Liver (tissue), 8 donors: ENCODE measurements at regions not wholly inside any gene's neighbourhood (a gene's known extent, or its start where the extent isn't known, plus 50 kb on each side); places are given as distances from the start of the nearest gene placed in this dataset.

Experiments used
- DNase-seq: peaks from one replicate; pipeline ENCODE4 v3.0.0-alpha.2; 2017; ENCODE audit warnings: low spot score
- H3K27ac ChIP-seq, 2 donors: one replicate each; pipeline ENCODE4 v1.7.0; 2013; ENCODE audit warnings: inconsistent platforms in 2 of 2, low read length in 2 of 2, control low read depth in 1 of 2, low read depth in 1 of 2, mild to moderate bottlenecking in 1 of 2
- H3K27me3 ChIP-seq, 4 donors: one replicate each; pipeline versions ENCODE4 v1.6.1 to v1.7.0; 2013; ENCODE audit warnings: low read length in 3 of 4, inconsistent platforms in 1 of 4, mild to moderate bottlenecking in 1 of 4, moderate library complexity in 1 of 4; ENCODE audit not compliant: control insufficient read depth in 4 of 4, insufficient read depth in 4 of 4
- H3K36me3 ChIP-seq, 4 donors: one replicate each; pipeline versions ENCODE4 v1.6.1 to v1.7.0; 2013; ENCODE audit warnings: low read length in 3 of 4, mild to moderate bottlenecking in 3 of 4, low read depth in 1 of 4, moderate library complexity in 1 of 4; ENCODE audit not compliant: control insufficient read depth in 4 of 4, insufficient read depth in 3 of 4
- H3K4me1 ChIP-seq, 4 donors: one replicate each; pipeline versions ENCODE4 v1.6.1 to v1.7.0; 2013; ENCODE audit warnings: low read length in 3 of 4, mild to moderate bottlenecking in 3 of 4, moderate library complexity in 1 of 4; ENCODE audit not compliant: control insufficient read depth in 4 of 4, insufficient read depth in 4 of 4
- H3K4me3 ChIP-seq, 3 donors: one replicate each; pipeline versions ENCODE4 v1.6.1 to v1.7.0; 2013; ENCODE audit warnings: low read length in 3 of 3, control low read depth in 1 of 3, low read depth in 1 of 3, mild to moderate bottlenecking in 1 of 3
- H3K9ac ChIP-seq, 2 donors: one replicate each; pipeline ENCODE4 v1.7.0; 2013; ENCODE audit warnings: low read length in 2 of 2, mild to moderate bottlenecking in 2 of 2, moderate library complexity in 2 of 2, control low read depth in 1 of 2, low read depth in 1 of 2
- H3K9me3 ChIP-seq, 4 donors: one replicate each; pipeline versions ENCODE4 v1.6.1 to v1.7.0; 2013; ENCODE audit warnings: low read length in 3 of 4; ENCODE audit not compliant: control insufficient read depth in 4 of 4
- EGR1 ChIP-seq, 2 donors: IDR thresholded peaks; 2 replicates each; pipeline ENCODE4 v1.6.1; 2016 to 2018; ENCODE audit warnings: antibody characterized with exemption in 2 of 2, low read depth in 2 of 2
- FOXA1 ChIP-seq: IDR thresholded peaks from 2 replicates; pipeline ENCODE4 v1.6.1; 2016; ENCODE audit warnings: antibody characterized with exemption
- HNF4G ChIP-seq: IDR thresholded peaks from 2 replicates; pipeline ENCODE4 v1.6.1; 2016; ENCODE audit warnings: antibody characterized with exemption
- NR2F2 ChIP-seq: IDR thresholded peaks from 2 replicates; pipeline ENCODE4 v1.6.1; 2016; ENCODE audit warnings: antibody characterized with exemption
- RAD21 ChIP-seq, 2 donors: IDR thresholded peaks; 2 replicates each; pipeline ENCODE4 v1.6.1; 2016; ENCODE audit warnings: antibody characterized with exemption in 2 of 2, mild to moderate bottlenecking in 2 of 2
- RXRA ChIP-seq, 2 donors: IDR thresholded peaks; 2 replicates each; pipeline ENCODE4 v1.6.1; 2017 to 2018; ENCODE audit warnings: antibody characterized with exemption in 2 of 2, mild to moderate bottlenecking in 1 of 2
- TAF1 ChIP-seq: conservative IDR thresholded peaks from 2 replicates; pipeline ENCODE4 v1.6.1; 2016; ENCODE audit warnings: antibody characterized with exemption, mild to moderate bottlenecking
- YY1 ChIP-seq: IDR thresholded peaks from 2 replicates; pipeline ENCODE4 v1.6.1; 2016; ENCODE audit warnings: antibody characterized with exemption, mild to moderate bottlenecking
- WGBS: extraction: QIAGEN DNeasy Blood & Tissue Kit; methylation state at CpG from one replicate; pipeline ENCODE4 v1.1.7; 2013; 5-methylcytosine and 5-hydroxymethylcytosine counted together
- TF ChIP-seq, protein P1 (sequence below): IDR thresholded peaks from 2 replicates; pipeline ENCODE4 v1.6.1; 2016; ENCODE audit warnings: antibody characterized with exemption, mild to moderate bottlenecking
- TF ChIP-seq, protein P2 (sequence below): IDR thresholded peaks from 2 replicates; pipeline ENCODE4 v1.6.1; 2016; ENCODE audit warnings: antibody characterized with exemption
- TF ChIP-seq, protein P3 (sequence below): fragments of 150-350 bp; IDR thresholded peaks from 2 replicates; pipeline ENCODE4 v1.5.1; 2017; ENCODE audit warnings: improper control_type of control experiment, low read depth, low read length; ENCODE audit not compliant: missing input control
- donor health status: healthy.
- donor health status: healthy.
- donor health status: healthy.
- donor health status: healthy.
- donor health status: healthy.

DNA sequence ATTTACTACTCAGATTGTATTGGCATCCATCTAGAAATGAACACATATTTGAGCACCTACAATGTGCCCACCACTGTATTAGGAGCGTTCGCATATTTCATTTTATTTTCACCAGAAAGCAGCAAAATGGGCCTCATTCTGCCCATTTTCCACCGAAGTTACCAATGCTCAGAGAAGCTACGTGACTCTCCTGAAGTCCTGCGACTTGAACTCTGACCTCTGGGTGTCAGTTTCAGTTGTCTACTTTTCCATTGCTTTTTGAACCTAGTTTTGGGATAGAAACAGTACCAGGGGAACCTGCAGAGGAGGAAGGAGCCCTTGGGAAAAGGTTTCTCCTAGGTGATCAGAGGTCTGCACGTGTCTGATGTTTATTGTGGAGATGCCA is 139.1 kb upstream of the SDK2 start:
- no peak for TF ChIP-seq TAF1
- TF ChIP-seq HNF4G = no peak
- TF ChIP-seq, protein P1, sequence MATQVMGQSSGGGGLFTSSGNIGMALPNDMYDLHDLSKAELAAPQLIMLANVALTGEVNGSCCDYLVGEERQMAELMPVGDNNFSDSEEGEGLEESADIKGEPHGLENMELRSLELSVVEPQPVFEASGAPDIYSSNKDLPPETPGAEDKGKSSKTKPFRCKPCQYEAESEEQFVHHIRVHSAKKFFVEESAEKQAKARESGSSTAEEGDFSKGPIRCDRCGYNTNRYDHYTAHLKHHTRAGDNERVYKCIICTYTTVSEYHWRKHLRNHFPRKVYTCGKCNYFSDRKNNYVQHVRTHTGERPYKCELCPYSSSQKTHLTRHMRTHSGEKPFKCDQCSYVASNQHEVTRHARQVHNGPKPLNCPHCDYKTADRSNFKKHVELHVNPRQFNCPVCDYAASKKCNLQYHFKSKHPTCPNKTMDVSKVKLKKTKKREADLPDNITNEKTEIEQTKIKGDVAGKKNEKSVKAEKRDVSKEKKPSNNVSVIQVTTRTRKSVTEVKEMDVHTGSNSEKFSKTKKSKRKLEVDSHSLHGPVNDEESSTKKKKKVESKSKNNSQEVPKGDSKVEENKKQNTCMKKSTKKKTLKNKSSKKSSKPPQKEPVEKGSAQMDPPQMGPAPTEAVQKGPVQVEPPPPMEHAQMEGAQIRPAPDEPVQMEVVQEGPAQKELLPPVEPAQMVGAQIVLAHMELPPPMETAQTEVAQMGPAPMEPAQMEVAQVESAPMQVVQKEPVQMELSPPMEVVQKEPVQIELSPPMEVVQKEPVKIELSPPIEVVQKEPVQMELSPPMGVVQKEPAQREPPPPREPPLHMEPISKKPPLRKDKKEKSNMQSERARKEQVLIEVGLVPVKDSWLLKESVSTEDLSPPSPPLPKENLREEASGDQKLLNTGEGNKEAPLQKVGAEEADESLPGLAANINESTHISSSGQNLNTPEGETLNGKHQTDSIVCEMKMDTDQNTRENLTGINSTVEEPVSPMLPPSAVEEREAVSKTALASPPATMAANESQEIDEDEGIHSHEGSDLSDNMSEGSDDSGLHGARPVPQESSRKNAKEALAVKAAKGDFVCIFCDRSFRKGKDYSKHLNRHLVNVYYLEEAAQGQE = no peak
- TF ChIP-seq, protein P2, sequence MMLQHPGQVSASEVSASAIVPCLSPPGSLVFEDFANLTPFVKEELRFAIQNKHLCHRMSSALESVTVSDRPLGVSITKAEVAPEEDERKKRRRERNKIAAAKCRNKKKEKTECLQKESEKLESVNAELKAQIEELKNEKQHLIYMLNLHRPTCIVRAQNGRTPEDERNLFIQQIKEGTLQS = no peak
- no peak for TF ChIP-seq YY1
- TF ChIP-seq FOXA1 = no peak
- TF ChIP-seq, protein P3, sequence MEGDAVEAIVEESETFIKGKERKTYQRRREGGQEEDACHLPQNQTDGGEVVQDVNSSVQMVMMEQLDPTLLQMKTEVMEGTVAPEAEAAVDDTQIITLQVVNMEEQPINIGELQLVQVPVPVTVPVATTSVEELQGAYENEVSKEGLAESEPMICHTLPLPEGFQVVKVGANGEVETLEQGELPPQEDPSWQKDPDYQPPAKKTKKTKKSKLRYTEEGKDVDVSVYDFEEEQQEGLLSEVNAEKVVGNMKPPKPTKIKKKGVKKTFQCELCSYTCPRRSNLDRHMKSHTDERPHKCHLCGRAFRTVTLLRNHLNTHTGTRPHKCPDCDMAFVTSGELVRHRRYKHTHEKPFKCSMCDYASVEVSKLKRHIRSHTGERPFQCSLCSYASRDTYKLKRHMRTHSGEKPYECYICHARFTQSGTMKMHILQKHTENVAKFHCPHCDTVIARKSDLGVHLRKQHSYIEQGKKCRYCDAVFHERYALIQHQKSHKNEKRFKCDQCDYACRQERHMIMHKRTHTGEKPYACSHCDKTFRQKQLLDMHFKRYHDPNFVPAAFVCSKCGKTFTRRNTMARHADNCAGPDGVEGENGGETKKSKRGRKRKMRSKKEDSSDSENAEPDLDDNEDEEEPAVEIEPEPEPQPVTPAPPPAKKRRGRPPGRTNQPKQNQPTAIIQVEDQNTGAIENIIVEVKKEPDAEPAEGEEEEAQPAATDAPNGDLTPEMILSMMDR = no peak
- no peak for TF ChIP-seq RXRA (IDR thresholded peaks at IDR 0.05)
- Histone ChIP-seq H3K9ac (no peak overlapping the region), H3K9me3 (no peaks in the 10 kb centered on the region), H3K4me1 (no peaks in the 10 kb centered on the region), H3K4me3 (no peak overlapping the region), H3K27ac (no peak overlapping the region), H3K36me3 (no peaks in the 10 kb centered on the region), H3K27me3 (no peaks in the 10 kb centered on the region)
- 71% methylated on average over 6 of the region's 6 CpGs for WGBS
- DNase-seq = no peak

DNA sequence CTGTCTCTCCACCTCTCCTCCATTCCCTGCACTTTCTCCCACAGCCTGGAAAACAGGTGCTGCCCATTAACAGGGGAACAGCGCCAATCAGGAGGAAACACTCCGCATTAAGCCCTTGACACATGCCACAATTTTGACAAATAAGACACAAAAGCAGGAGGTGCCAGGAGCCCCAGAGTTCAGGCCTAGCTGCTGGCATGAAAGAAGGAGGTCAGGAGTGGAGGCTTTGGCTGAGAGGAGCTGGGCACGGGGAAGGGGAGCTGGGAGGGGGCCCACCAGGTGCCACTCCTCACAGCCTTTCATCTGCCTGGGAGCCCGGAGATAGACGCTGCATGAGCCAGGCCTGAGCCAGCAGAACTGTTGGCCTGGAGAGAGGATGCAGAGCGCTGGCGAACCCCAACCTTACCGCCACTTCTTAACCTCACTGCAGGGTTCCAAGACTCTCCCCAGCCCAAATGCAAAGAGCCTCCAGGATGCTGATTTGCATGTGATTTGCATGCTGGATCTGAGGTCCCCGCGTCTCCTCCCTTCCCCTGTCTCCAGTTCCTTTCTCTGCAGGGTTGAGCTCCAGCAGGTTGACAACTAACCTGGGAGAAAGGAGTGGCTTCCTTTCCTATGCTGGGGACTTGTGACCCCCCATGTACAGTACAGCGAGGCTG is 139.8 kb upstream of the SDK2 start:
- TF ChIP-seq, protein P3 = no peak
- TF ChIP-seq EGR1 (IDR thresholded peaks at IDR 0.05; ENCODE audit: low read depth in 2 of 2) (no peak), YY1 (no peak), TAF1 (no peak), FOXA1 (no peak), RAD21 (IDR thresholded peaks at IDR 0.05) (no peak), RXRA (IDR thresholded peaks at IDR 0.05) (no peak), NR2F2 (no peak)
- 92% methylated on average over 11 of the region's 11 CpGs for WGBS

More for the DNA sequence above, 139.8 kb upstream of the SDK2 start:
- Histone ChIP-seq H3K27me3 (no peaks in the 10 kb centered on the region), H3K27ac (no peak overlapping the region), H3K9ac (no peak overlapping the region), H3K36me3 (no peaks in the 10 kb centered on the region), H3K9me3 (peaks cover 0 to 2% (median 0%) of the 10 kb centered on the region in 4 donors), H3K4me3 (no peak overlapping the region), H3K4me1 (no peaks in the 10 kb centered on the region)
- no peak for DNase-seq
